Trophoblast cell (in vitro differentiated cells and primary cell): ENCODE measurements at regions not wholly inside any gene's neighbourhood (a gene's known extent, or its start where the extent isn't known, plus 50 kb on each side); places are given as distances from the start of the nearest gene placed in this dataset.

ENCODE experiments used
- DNase-seq, 2 donors: peaks; one replicate each; pipeline ENCODE4 v3.0.0-alpha.2; 2016
- H2AFZ ChIP-seq: 2 replicates; pipeline ENCODE4 v1.6.1; 2013; ENCODE audit warnings: low read length, moderate library complexity, mild to moderate bottlenecking; ENCODE audit not compliant: insufficient read depth, poor library complexity
- H2AK5ac ChIP-seq: 2 replicates; pipeline ENCODE4 v1.6.1; 2013; ENCODE audit warnings: mild to moderate bottlenecking, low read length
- H2BK120ac ChIP-seq: 2 replicates; pipeline ENCODE4 v1.6.1; 2013; ENCODE audit warnings: low read length, mild to moderate bottlenecking, moderate library complexity; ENCODE audit not compliant: insufficient read depth, poor library complexity
- H2BK12ac ChIP-seq: 2 replicates; pipeline ENCODE4 v1.6.1; 2013; ENCODE audit warnings: mild to moderate bottlenecking, low read length, moderate library complexity
- H2BK5ac ChIP-seq: 2 replicates; pipeline ENCODE4 v1.6.1; 2013; ENCODE audit warnings: low read length, low read depth, moderate library complexity, mild to moderate bottlenecking; ENCODE audit not compliant: poor library complexity
- H3K14ac ChIP-seq: 2 replicates; pipeline ENCODE4 v1.6.1; 2013; ENCODE audit warnings: mild to moderate bottlenecking, low read length
- H3K18ac ChIP-seq: 2 replicates; pipeline ENCODE4 v1.6.1; 2013; ENCODE audit warnings: mild to moderate bottlenecking, low read length
- H3K23ac ChIP-seq: 2 replicates; pipeline ENCODE4 v1.6.1; 2013; ENCODE audit warnings: low read length
- H3K27ac ChIP-seq: 2 replicates; pipeline ENCODE4 v1.5.1; 2013; ENCODE audit warnings: low read depth, mild to moderate bottlenecking, inconsistent platforms, low read length, moderate library complexity
- H3K27me3 ChIP-seq: 2 replicates; pipeline ENCODE4 v1.6.1; 2013; ENCODE audit warnings: inconsistent platforms, mild to moderate bottlenecking, low read length, moderate library complexity; ENCODE audit not compliant: insufficient read depth
- H3K36me3 ChIP-seq, 2 experiments: 1 replicate in 1 of 2; 2 replicates in 1 of 2; pipeline ENCODE4 v1.6.1; 2013; ENCODE audit warnings: low read length in 2 of 2, mild to moderate bottlenecking in 2 of 2, moderate library complexity in 1 of 2; ENCODE audit not compliant: insufficient read depth in 2 of 2, control insufficient read depth in 1 of 2
- H3K4ac ChIP-seq: 2 replicates; pipeline ENCODE4 v1.6.1; 2013; ENCODE audit warnings: low read depth, mild to moderate bottlenecking, low read length, moderate library complexity
- H3K4me1 ChIP-seq, 2 experiments: 1 replicate in 1 of 2; 2 replicates in 1 of 2; pipeline ENCODE4 v1.6.1; 2013; ENCODE audit warnings: low read length in 2 of 2, mild to moderate bottlenecking in 2 of 2, moderate library complexity in 1 of 2; ENCODE audit not compliant: insufficient read depth in 2 of 2, control insufficient read depth in 1 of 2
- H3K4me2 ChIP-seq: 2 replicates; pipeline ENCODE4 v1.6.1; 2013; ENCODE audit warnings: inconsistent platforms, mild to moderate bottlenecking, low read length, moderate library complexity
- H3K4me3 ChIP-seq: 2 replicates; pipeline ENCODE4 v1.5.1; 2013; ENCODE audit warnings: mild to moderate bottlenecking, low read depth, low read length, inconsistent platforms
- H3K79me1 ChIP-seq: one replicate; pipeline ENCODE4 v1.6.1; 2013; ENCODE audit warnings: low read length
- H3K79me2 ChIP-seq: 2 replicates; pipeline ENCODE4 v1.6.1; 2013; ENCODE audit warnings: low read length, mild to moderate bottlenecking; ENCODE audit not compliant: control insufficient read depth, insufficient read depth, poor library complexity
- H3K9ac ChIP-seq: 2 replicates; pipeline ENCODE4 v1.6.1; 2013; ENCODE audit warnings: mild to moderate bottlenecking, low read length
- H3K9me3 ChIP-seq: 2 replicates; pipeline ENCODE4 v1.6.1; 2013; ENCODE audit warnings: low read depth, mild to moderate bottlenecking, control low read depth, inconsistent platforms, low read length; ENCODE audit not compliant: insufficient read depth
- H4K12ac ChIP-seq: 2 replicates; pipeline ENCODE4 v1.6.1; 2013; ENCODE audit warnings: low read depth, mild to moderate bottlenecking, low read length, moderate library complexity
- H4K8ac ChIP-seq: 2 replicates; pipeline ENCODE4 v1.6.1; 2013; ENCODE audit warnings: low read depth, mild to moderate bottlenecking, low read length, moderate library complexity
- H4K91ac ChIP-seq: one replicate; pipeline ENCODE4 v1.6.1; 2013; ENCODE audit warnings: low read depth, mild to moderate bottlenecking, low read length, moderate library complexity
- WGBS: extraction: QIAGEN DNeasy Blood & Tissue Kit; methylation state at CpG from one replicate; pipeline ENCODE4 v1.1.7; 2013; ENCODE audit warnings: missing lambda C conversion rate; ENCODE audit not compliant: insufficient read length, insufficient coverage; ENCODE audit errors: extremely low coverage; 5-methylcytosine and 5-hydroxymethylcytosine counted together

DNA sequence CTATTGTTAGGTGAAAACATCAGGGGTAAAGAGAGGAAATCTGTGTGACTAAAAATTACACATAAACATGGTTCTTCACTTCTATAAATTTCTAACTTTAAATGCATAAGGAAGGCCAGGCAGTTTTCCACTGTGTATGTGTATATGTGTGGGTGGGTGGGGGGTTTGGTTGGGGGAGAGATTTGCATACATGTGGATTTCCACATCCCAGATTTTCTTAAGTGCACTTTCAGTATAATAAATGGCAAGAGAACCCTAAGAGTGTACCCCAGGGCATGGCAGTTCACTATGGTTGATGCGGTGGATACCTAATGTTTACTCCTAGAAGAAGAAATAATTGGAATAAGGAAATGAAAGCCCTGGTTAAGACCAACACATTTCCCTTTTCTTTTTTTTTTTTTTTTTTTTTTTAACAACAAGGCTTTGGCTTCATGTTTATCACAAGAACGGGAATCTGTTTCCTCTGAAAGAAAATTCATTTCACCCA, 451.8 kb upstream of the CCL2 start:
- no CpG with 5 or more reads among the region's 2 CpGs for WGBS
- no peak for DNase-seq

DNA sequence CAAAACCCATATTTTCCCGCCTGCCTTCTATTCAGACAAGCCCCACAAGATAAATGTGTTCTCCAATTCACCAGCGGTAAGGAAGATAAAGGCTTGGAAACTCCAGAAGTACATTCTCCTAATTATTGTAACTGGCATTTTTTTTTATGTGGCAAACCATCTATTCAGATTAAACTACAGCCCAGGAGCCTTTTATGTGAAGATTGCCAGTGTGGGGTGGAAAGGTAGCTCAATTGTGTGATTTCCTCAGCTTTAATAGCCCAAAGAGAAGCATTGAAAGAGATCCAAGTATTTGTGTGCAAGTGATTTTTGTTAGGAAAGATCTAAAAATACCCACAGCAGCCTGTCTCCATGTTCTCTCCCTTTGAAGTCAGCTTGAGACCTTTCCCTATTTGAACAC, 451.4 kb upstream of the CCL2 start:
- Histone ChIP-seq H3K18ac (no peak overlapping the region), H3K79me2 (no peaks in the 10 kb centered on the region), H3K9ac (no peak overlapping the region), H3K4me1 (no peaks in the 10 kb centered on the region), H2BK120ac (no peak overlapping the region), H3K27ac (no peak overlapping the region), H2AFZ (no peak overlapping the region), H3K4ac (no peak overlapping the region), H3K14ac (no peak overlapping the region), H3K9me3 (no peaks in the 10 kb centered on the region), H3K23ac (no peak overlapping the region), H4K12ac (no peak overlapping the region), H3K4me2 (no peak overlapping the region), H3K4me3 (no peak overlapping the region), H2AK5ac (no peak overlapping the region), H2BK5ac (no peak overlapping the region), H3K79me1 (no peaks in the 10 kb centered on the region), H3K36me3 (no peaks in the 10 kb centered on the region), H3K27me3 (no peaks in the 10 kb centered on the region), H4K91ac (no peak overlapping the region), H2BK12ac (no peak overlapping the region), H4K8ac (no peak overlapping the region)
- no peak for DNase-seq
- WGBS = no CpG with 5 or more reads among the region's 2 CpGs

More for the DNA sequence above, 451.8 kb upstream of the CCL2 start:
- Histone ChIP-seq H2AFZ (no peak overlapping the region), H3K9me3 (no peaks in the 10 kb centered on the region), H3K4me2 (no peak overlapping the region), H2BK5ac (no peak overlapping the region), H3K23ac (no peak overlapping the region), H3K27ac (no peak overlapping the region), H3K36me3 (no peaks in the 10 kb centered on the region), H3K18ac (no peak overlapping the region), H3K9ac (no peak overlapping the region), H3K14ac (no peak overlapping the region), H3K79me2 (no peaks in the 10 kb centered on the region), H3K79me1 (no peaks in the 10 kb centered on the region), H2BK12ac (no peak overlapping the region), H4K12ac (no peak overlapping the region), H4K8ac (no peak overlapping the region), H2BK120ac (no peak overlapping the region), H3K4me3 (no peak overlapping the region), H4K91ac (no peak overlapping the region), H2AK5ac (no peak overlapping the region), H3K4ac (no peak overlapping the region), H3K4me1 (no peaks in the 10 kb centered on the region), H3K27me3 (no peaks in the 10 kb centered on the region)

DNA sequence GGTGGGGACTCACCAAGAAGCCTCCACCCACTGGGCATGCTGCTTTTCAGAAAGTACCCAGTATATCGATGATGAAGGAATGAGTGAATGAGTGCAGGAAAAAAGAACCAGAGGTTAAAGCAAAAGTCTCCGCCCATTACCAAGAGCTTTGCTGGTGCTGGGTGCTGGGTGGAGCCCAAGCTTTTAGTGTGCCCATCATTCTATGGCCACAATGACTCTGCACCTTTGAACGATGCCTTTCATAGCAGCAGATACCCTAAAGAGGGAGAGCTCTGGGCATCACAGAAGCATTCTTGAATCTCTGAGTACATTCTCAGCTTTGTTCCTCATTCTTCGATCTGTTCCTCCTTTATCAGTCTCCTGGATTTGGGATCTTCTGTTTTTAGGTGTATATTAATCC, 450.7 kb upstream of the CCL2 start:
- Histone ChIP-seq H2AK5ac (no peak overlapping the region), H3K23ac (no peak overlapping the region), H2AFZ (no peak overlapping the region), H3K4me1 (no peaks in the 10 kb centered on the region), H3K9me3 (no peaks in the 10 kb centered on the region), H2BK120ac (no peak overlapping the region), H4K12ac (no peak overlapping the region), H4K8ac (no peak overlapping the region), H3K18ac (no peak overlapping the region), H3K79me1 (no peaks in the 10 kb centered on the region), H3K4me3 (no peak overlapping the region), H3K14ac (no peak overlapping the region), H2BK12ac (no peak overlapping the region), H4K91ac (no peak overlapping the region), H2BK5ac (no peak overlapping the region), H3K79me2 (no peaks in the 10 kb centered on the region), H3K27me3 (no peaks in the 10 kb centered on the region), H3K36me3 (no peaks in the 10 kb centered on the region), H3K9ac (no peak overlapping the region), H3K4me2 (no peak overlapping the region), H3K27ac (no peak overlapping the region), H3K4ac (no peak overlapping the region)
- WGBS = no CpG with 5 or more reads among the region's 4 CpGs
- no peak for DNase-seq

DNA sequence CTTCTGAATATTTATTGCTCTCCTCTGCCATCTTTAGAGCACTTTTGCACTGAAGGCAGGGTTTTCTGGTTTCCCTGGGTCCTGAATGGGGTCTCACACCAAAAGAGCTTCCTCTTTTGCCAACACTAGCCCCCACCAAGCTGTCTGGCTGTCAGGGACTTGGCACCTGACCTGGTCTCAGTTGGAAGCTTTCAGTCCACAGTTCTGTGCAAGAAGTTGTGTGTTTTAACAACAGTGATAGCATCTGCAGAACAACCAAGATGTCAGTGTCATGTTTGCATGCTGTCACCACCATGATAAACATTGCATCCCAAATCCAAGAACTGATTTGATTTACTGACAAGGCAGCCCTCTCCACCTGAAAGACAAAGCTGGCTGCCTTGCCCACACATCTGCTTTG, 448.5 kb upstream of the CCL2 start:
- no peak overlapping the region for H3K9ac ChIP-seq
- H4K8ac ChIP-seq = no peak overlapping the region
- H3K23ac ChIP-seq = no peak overlapping the region
- no peak overlapping the region for H4K12ac ChIP-seq
- H3K4me3 ChIP-seq = no peak overlapping the region
- no peak overlapping the region for H4K91ac ChIP-seq
- H3K36me3 ChIP-seq = no peaks in the 10 kb centered on the region
- H3K4me2 ChIP-seq = no peak overlapping the region
- no peak overlapping the region for H3K4ac ChIP-seq
- H3K79me2 ChIP-seq = no peaks in the 10 kb centered on the region
- H3K27ac ChIP-seq = no peak overlapping the region
- H2AK5ac ChIP-seq = no peak overlapping the region
- no peaks in the 10 kb centered on the region for H3K79me1 ChIP-seq
- no peaks in the 10 kb centered on the region for H3K27me3 ChIP-seq
- no peaks in the 10 kb centered on the region for H3K4me1 ChIP-seq
- no peak overlapping the region for H2BK120ac ChIP-seq
- no peak overlapping the region for H2BK5ac ChIP-seq
- DNase-seq = no peak
- H2BK12ac ChIP-seq = no peak overlapping the region
- H2AFZ ChIP-seq = no peak overlapping the region
- no peaks in the 10 kb centered on the region for H3K9me3 ChIP-seq
- H3K14ac ChIP-seq = no peak overlapping the region
- H3K18ac ChIP-seq = no peak overlapping the region

DNA sequence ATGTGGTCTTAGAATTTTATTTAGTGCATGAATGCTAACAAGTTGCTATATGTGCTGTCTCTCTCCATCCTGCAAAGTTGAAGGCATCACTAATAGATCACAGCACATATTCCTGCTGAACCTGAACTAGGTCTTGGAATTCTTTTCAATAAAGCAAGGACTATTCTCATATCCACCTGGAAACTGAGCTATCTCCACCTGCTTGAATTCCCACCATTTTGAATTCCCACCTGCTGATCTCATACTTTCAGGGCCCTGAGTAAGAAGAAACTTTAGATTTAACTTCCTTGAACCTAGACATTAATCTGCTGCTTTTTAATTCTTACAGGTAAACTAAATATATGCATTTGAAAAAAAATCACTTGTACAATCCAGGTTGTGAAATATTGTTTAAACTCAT, 445.3 kb upstream of the CCL2 start:
- no peaks in the 10 kb centered on the region for H3K9me3 ChIP-seq
- H3K4me2 ChIP-seq = no peak overlapping the region
- no peak overlapping the region for H2AFZ ChIP-seq
- no peak overlapping the region for H3K27ac ChIP-seq
- no peaks in the 10 kb centered on the region for H3K79me1 ChIP-seq
- H2AK5ac ChIP-seq = no peak overlapping the region
- no peak overlapping the region for H3K23ac ChIP-seq
- no peak overlapping the region for H2BK12ac ChIP-seq
- no peak for DNase-seq
- no peaks in the 10 kb centered on the region for H3K27me3 ChIP-seq
- H4K8ac ChIP-seq = no peak overlapping the region
- H3K18ac ChIP-seq = no peak overlapping the region
- H3K14ac ChIP-seq = no peak overlapping the region
- H3K4me1 ChIP-seq = no peaks in the 10 kb centered on the region
- H4K12ac ChIP-seq = no peak overlapping the region
- no peak overlapping the region for H3K4ac ChIP-seq
- no peak overlapping the region for H2BK120ac ChIP-seq
- no peaks in the 10 kb centered on the region for H3K79me2 ChIP-seq
- H3K4me3 ChIP-seq = no peak overlapping the region
- no peak overlapping the region for H2BK5ac ChIP-seq
- H3K36me3 ChIP-seq = no peaks in the 10 kb centered on the region
- no peak overlapping the region for H4K91ac ChIP-seq
- no peak overlapping the region for H3K9ac ChIP-seq
